GM23338 (cell line): ENCODE measurements at regions not wholly inside any gene's neighbourhood (a gene's known extent, or its start where the extent isn't known, plus 50 kb on each side); places are given as distances from the start of the nearest gene placed in this dataset.

Source experiments
- ATAC-seq: fragments of 200-7000 bp; cut with Tn5 transposase; 3 replicates; pipeline ENCODE4 v1.9.1; 2020
- DNase-seq: peaks from one replicate; pipeline ENCODE4 v3.0.0-alpha.2; 2015; ENCODE audit warnings: low spot score
- H2AFZ ChIP-seq: fragments of 200-600 bp; sonication (generic); 2 replicates; pipeline ENCODE4 v1.8.0; 2016; ENCODE audit warnings: antibody characterized with exemption, mild to moderate bottlenecking, moderate library complexity
- H3F3A ChIP-seq: fragments of 200-600 bp; sonication (generic); replicated peaks from 2 replicates; pipeline ENCODE4 v1.8.0; 2017; ENCODE audit warnings: antibody characterized with exemption, mixed run types, low read depth
- H3K27ac ChIP-seq: fragments of 200-600 bp; sonication (generic); 2 replicates; pipeline ENCODE4 v1.6.1; 2016; ENCODE audit warnings: low read depth
- H3K27me3 ChIP-seq: fragments of 200-600 bp; sonication (generic); 2 replicates; pipeline ENCODE4 v1.8.0; 2016; ENCODE audit warnings: mild to moderate bottlenecking, mixed run types, moderate library complexity; ENCODE audit not compliant: insufficient read depth
- H3K36me3 ChIP-seq: fragments of 200-600 bp; sonication (generic); 2 replicates; pipeline ENCODE4 v1.8.0; 2016; ENCODE audit warnings: mild to moderate bottlenecking; ENCODE audit not compliant: insufficient read depth
- H3K4me1 ChIP-seq: fragments of 200-600 bp; sonication (generic); 2 replicates; pipeline ENCODE4 v1.8.0; 2016; ENCODE audit warnings: mild to moderate bottlenecking, moderate library complexity; ENCODE audit not compliant: insufficient read depth
- H3K4me2 ChIP-seq: fragments of 200-600 bp; sonication (generic); 2 replicates; pipeline ENCODE4 v1.7.1; 2017; ENCODE audit warnings: mixed run types
- H3K4me3 ChIP-seq: fragments of 200-600 bp; sonication (generic); 2 replicates; pipeline ENCODE4 v1.6.1; 2016; ENCODE audit warnings: mixed run types
- H3K79me2 ChIP-seq: fragments of 200-600 bp; sonication (generic); replicated peaks from 2 replicates; pipeline ENCODE4 v1.8.0; 2017; ENCODE audit warnings: mild to moderate bottlenecking; ENCODE audit not compliant: insufficient read depth
- H3K9me2 ChIP-seq: fragments of 200-600 bp; sonication (generic); 2 replicates; pipeline ENCODE4 v1.8.0; 2017; ENCODE audit not compliant: insufficient read depth
- H4K20me1 ChIP-seq: fragments of 200-600 bp; sonication (generic); replicated peaks from 2 replicates; pipeline ENCODE4 v1.8.0; 2017; ENCODE audit warnings: mild to moderate bottlenecking; ENCODE audit not compliant: insufficient read depth
- H3K27ac Mint-ChIP-seq: 2 replicates; pipeline ENCODE4 v1.8.0; 2020; ENCODE audit warnings: inconsistent platforms, mild to moderate bottlenecking, moderate library complexity, mixed read lengths
- H3K27me3 Mint-ChIP-seq: 3 replicates; pipeline ENCODE4 v1.8.0; 2022; ENCODE audit warnings: low read depth, mild to moderate bottlenecking, moderate library complexity, mixed read lengths, inconsistent platforms; ENCODE audit not compliant: insufficient read depth, poor library complexity
- H3K36me3 Mint-ChIP-seq: 3 replicates; pipeline ENCODE4 v1.8.0; 2021; ENCODE audit warnings: low read depth, mild to moderate bottlenecking, inconsistent platforms, moderate library complexity, mixed read lengths
- H3K4me1 Mint-ChIP-seq: 3 replicates; pipeline ENCODE4 v1.8.0; 2020; ENCODE audit warnings: mild to moderate bottlenecking, inconsistent platforms, mixed read lengths
- H3K4me3 Mint-ChIP-seq: 3 replicates; pipeline ENCODE4 v1.8.0; 2021; ENCODE audit warnings: moderate library complexity, mild to moderate bottlenecking, inconsistent platforms, mixed read lengths
- H3K9me3 Mint-ChIP-seq: 3 replicates; pipeline ENCODE4 v1.8.0; 2020; ENCODE audit warnings: moderate library complexity, mild to moderate bottlenecking, inconsistent platforms, mixed read lengths
- CREB1 ChIP-seq: fragments of 250-450 bp; sonication (Bioruptor Pico); IDR thresholded peaks from 2 replicates; pipeline ENCODE4 v1.5.0; 2020; ENCODE audit warnings: low read depth, mild to moderate bottlenecking, moderate library complexity
- CTCF ChIP-seq, 2 experiments: fragments of 200-600 bp in 1 of 2; sonication (generic) in 1 of 2; conservative IDR thresholded peaks; 2 replicates each; pipeline versions ENCODE4 v1.5.1 to v1.6.1; 2016 to 2017; ENCODE audit warnings: antibody characterized with exemption in 2 of 2, low read depth in 2 of 2, mild to moderate bottlenecking in 2 of 2, moderate library complexity in 1 of 2
- ETS1 ChIP-seq: IDR thresholded peaks from 2 replicates; pipeline ENCODE4 v1.6.1; 2016; ENCODE audit warnings: antibody characterized with exemption
- EZH2 ChIP-seq: fragments of 200-600 bp; sonication (generic); IDR thresholded peaks from one replicate; pipeline ENCODE4 v1.8.0; 2017; ENCODE audit warnings: antibody characterized with exemption, mild to moderate bottlenecking, low read depth; ENCODE audit not compliant: unreplicated experiment
- EZH2phosphoT487 ChIP-seq: fragments of 200-600 bp; sonication (generic); IDR thresholded peaks from one replicate; pipeline ENCODE4 v1.8.1; 2018; ENCODE audit warnings: antibody characterized with exemption; ENCODE audit not compliant: unreplicated experiment
- JUNB ChIP-seq: IDR thresholded peaks from one replicate; pipeline ENCODE4 v1.6.1; 2016; ENCODE audit warnings: antibody characterized with exemption; ENCODE audit not compliant: unreplicated experiment
- NANOG ChIP-seq: IDR thresholded peaks from 2 replicates; pipeline ENCODE4 v1.6.1; 2016; ENCODE audit warnings: antibody characterized with exemption, borderline replicate concordance
- POLR2AphosphoS5 ChIP-seq: IDR thresholded peaks from 2 replicates; pipeline ENCODE4 v1.6.1; 2016; ENCODE audit warnings: antibody characterized with exemption, low read depth
- REST ChIP-seq: IDR thresholded peaks from one replicate; pipeline ENCODE4 v1.6.1; 2018; ENCODE audit warnings: antibody characterized with exemption; ENCODE audit not compliant: unreplicated experiment
- STAT1 ChIP-seq: IDR thresholded peaks from one replicate; pipeline ENCODE4 v1.6.1; 2016; ENCODE audit warnings: antibody characterized with exemption; ENCODE audit not compliant: unreplicated experiment
- ZNF114 ChIP-seq: fragments of 250-450 bp; sonication (Bioruptor Pico); IDR thresholded peaks from 2 replicates; pipeline ENCODE4 v1.5.0; 2020; ENCODE audit warnings: mild to moderate bottlenecking, moderate library complexity
- ZNF331 ChIP-seq: fragments of 250-450 bp; sonication (Bioruptor Pico); IDR thresholded peaks from 2 replicates; pipeline ENCODE4 v1.5.0; 2020; ENCODE audit warnings: low read depth, mild to moderate bottlenecking, moderate library complexity
- TF ChIP-seq, protein P1 (sequence below): fragments of 250-450 bp; sonication (Bioruptor Pico); IDR thresholded peaks from 2 replicates; pipeline ENCODE4 v1.5.0; 2020; ENCODE audit warnings: mild to moderate bottlenecking, moderate library complexity

GRCh38 chr2:175539122-175539521, 357.6 kb upstream of the ATP5MC3 start:
- no peak for TF ChIP-seq NANOG
- TF ChIP-seq ZNF114 (CRISPR knock-in tag): no peak
- TF ChIP-seq, protein P1, sequence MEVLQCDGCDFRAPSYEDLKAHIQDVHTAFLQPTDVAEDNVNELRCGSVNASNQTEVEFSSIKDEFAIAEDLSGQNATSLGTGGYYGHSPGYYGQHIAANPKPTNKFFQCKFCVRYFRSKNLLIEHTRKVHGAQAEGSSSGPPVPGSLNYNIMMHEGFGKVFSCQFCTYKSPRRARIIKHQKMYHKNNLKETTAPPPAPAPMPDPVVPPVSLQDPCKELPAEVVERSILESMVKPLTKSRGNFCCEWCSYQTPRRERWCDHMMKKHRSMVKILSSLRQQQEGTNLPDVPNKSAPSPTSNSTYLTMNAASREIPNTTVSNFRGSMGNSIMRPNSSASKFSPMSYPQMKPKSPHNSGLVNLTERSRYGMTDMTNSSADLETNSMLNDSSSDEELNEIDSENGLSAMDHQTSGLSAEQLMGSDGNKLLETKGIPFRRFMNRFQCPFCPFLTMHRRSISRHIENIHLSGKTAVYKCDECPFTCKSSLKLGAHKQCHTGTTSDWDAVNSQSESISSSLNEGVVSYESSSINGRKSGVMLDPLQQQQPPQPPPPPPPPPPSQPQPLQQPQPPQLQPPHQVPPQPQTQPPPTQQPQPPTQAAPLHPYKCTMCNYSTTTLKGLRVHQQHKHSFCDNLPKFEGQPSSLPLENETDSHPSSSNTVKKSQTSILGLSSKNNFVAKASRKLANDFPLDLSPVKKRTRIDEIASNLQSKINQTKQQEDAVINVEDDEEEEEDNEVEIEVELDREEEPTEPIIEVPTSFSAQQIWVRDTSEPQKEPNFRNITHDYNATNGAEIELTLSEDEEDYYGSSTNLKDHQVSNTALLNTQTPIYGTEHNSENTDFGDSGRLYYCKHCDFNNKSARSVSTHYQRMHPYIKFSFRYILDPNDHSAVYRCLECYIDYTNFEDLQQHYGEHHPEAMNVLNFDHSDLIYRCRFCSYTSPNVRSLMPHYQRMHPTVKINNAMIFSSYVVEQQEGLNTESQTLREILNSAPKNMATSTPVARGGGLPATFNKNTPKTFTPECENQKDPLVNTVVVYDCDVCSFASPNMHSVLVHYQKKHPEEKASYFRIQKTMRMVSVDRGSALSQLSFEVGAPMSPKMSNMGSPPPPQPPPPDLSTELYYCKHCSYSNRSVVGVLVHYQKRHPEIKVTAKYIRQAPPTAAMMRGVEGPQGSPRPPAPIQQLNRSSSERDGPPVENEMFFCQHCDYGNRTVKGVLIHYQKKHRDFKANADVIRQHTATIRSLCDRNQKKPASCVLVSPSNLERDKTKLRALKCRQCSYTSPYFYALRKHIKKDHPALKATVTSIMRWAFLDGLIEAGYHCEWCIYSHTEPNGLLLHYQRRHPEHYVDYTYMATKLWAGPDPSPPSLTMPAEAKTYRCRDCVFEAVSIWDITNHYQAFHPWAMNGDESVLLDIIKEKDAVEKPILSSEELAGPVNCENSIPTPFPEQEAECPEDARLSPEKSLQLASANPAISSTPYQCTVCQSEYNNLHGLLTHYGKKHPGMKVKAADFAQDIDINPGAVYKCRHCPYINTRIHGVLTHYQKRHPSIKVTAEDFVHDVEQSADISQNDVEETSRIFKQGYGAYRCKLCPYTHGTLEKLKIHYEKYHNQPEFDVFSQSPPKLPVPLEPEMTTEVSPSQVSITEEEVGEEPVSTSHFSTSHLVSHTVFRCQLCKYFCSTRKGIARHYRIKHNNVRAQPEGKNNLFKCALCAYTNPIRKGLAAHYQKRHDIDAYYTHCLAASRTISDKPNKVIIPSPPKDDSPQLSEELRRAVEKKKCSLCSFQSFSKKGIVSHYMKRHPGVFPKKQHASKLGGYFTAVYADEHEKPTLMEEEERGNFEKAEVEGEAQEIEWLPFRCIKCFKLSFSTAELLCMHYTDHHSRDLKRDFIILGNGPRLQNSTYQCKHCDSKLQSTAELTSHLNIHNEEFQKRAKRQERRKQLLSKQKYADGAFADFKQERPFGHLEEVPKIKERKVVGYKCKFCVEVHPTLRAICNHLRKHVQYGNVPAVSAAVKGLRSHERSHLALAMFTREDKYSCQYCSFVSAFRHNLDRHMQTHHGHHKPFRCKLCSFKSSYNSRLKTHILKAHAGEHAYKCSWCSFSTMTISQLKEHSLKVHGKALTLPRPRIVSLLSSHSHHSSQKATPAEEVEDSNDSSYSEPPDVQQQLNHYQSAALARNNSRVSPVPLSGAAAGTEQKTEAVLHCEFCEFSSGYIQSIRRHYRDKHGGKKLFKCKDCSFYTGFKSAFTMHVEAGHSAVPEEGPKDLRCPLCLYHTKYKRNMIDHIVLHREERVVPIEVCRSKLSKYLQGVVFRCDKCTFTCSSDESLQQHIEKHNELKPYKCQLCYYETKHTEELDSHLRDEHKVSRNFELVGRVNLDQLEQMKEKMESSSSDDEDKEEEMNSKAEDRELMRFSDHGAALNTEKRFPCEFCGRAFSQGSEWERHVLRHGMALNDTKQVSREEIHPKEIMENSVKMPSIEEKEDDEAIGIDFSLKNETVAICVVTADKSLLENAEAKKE: no peak
- TF ChIP-seq ZNF331 (CRISPR knock-in tag): no peak
- TF ChIP-seq CTCF (conservative IDR thresholded peaks at IDR 0.05; ENCODE audit: low read depth in 2 of 2): no peak
- TF ChIP-seq JUNB: no peak
- no peak for TF ChIP-seq STAT1
- no peak for TF ChIP-seq REST
- TF ChIP-seq EZH2: no peak
- TF ChIP-seq CREB1 (CRISPR knock-in tag): no peak
- TF ChIP-seq POLR2AphosphoS5: no peak
- no peak for TF ChIP-seq ETS1
- TF ChIP-seq EZH2phosphoT487: no peak
- Mint-ChIP-seq H3K27me3 (no peaks in the 10 kb centered on the region), H3K9me3 (peaks cover 13% of the 10 kb centered on the region; the same call in 2 of the 3 replicates), H3K36me3 (no peaks in the 10 kb centered on the region; the same call in 2 of the 3 replicates), H3K27ac (no peak overlapping the region), H3K4me1 (no peaks in the 10 kb centered on the region; the same call in 2 of the 3 replicates), H3K4me3 (no peak overlapping the region)
- Histone ChIP-seq H3F3A (no peaks in the 10 kb centered on the region), H3K27me3 (no peaks in the 10 kb centered on the region), H2AFZ (no peak overlapping the region), H3K36me3 (no peaks in the 10 kb centered on the region), H3K4me3 (no peak overlapping the region), H3K4me2 (no peak overlapping the region), H3K79me2 (no peaks in the 10 kb centered on the region), H3K4me1 (no peaks in the 10 kb centered on the region), H4K20me1 (no peaks in the 10 kb centered on the region), H3K27ac (no peak overlapping the region), H3K9me2 (0 out of 2 replicates have a peak, but pooled peaks cover under 1% of the 10 kb centered on the region)
- DNase-seq: no peak
- ATAC-seq: no peak
